ENCODE measurements at regions not wholly inside any gene's neighbourhood (a gene's known extent, or its start where the extent isn't known, plus 50 kb on each side); places are given as distances from the start of the nearest gene placed in this dataset.
"Not testable (repeated sequence)": the region's sequence is repeated elsewhere in the genome, so short reads cannot be mapped to it uniquely, and the experiment has no call there.

- Histone ChIP-seq H3K4me3 (replicated peaks in 1 of 4; ENCODE audit: control extremely low read depth in 1 of 4, insufficient read depth in 1 of 4, low read depth in 3 of 4, low read length in 4 of 4) (no peak overlapping the region), H3K27me3 (ENCODE audit: control insufficient read depth, insufficient read depth, low read length) (no peaks in the 10 kb centered on the region), H3K36me3 (ENCODE audit: control insufficient read depth, insufficient read depth, low read length) (no peaks in the 10 kb centered on the region), H4K20me1 (ENCODE audit: control insufficient read depth, extremely low read depth, insufficient read depth, low read length) (no peaks in the 10 kb centered on the region), H3K9me3 (ENCODE audit: control insufficient read depth, insufficient read depth, low read depth, low read length) (no peaks in the 10 kb centered on the region), H3K27ac (ENCODE audit: insufficient read depth, low read length) (no peak overlapping the region), H2AFZ (ENCODE audit: low read length) (no peak overlapping the region), H3K79me2 (ENCODE audit: control insufficient read depth, insufficient read depth, low read length) (no peaks in the 10 kb centered on the region), H3K4me2 (ENCODE audit: extremely low read depth, insufficient read depth, low read length) (no peak overlapping the region), H3K4me1 (ENCODE audit: control insufficient read depth, extremely low read depth, insufficient read depth, low read length) (peaks cover 3% of the 10 kb centered on the region), H3K9ac (ENCODE audit: insufficient read depth, low read length) (no peak overlapping the region)
- TF ChIP-seq EZH2 (IDR thresholded peaks at IDR 0.05; ENCODE audit: low read length, missing control alignments) = no peak
- no peak for TF ChIP-seq CTCF (conservative IDR thresholded peaks at IDR 0.05 in 1 of 2, IDR thresholded peaks at IDR 0.05 in 1 of 2; ENCODE audit: low read depth in 1 of 2, low read length in 2 of 2)
- DNase-seq (ENCODE audit: low read depth in 2 of 2) = peak; percentile 6 to 36
Measured at GRCh38 chr12:46627686-46628085, 198.1 kb downstream of the SLC38A4 start.

- H2AFZ ChIP-seq (ENCODE audit: low read length); H3K79me2 ChIP-seq (ENCODE audit: control insufficient read depth, insufficient read depth, low read length); H3K9me3 ChIP-seq (ENCODE audit: control insufficient read depth, insufficient read depth, low read depth, low read length); DNase-seq (ENCODE audit: low read depth in 2 of 2); H3K27ac ChIP-seq (ENCODE audit: insufficient read depth, low read length); H3K4me3 ChIP-seq (replicated peaks in 1 of 4; ENCODE audit: control extremely low read depth in 1 of 4, insufficient read depth in 1 of 4, low read depth in 3 of 4, low read length in 4 of 4); H3K9ac ChIP-seq (ENCODE audit: insufficient read depth, low read length); H3K27me3 ChIP-seq (ENCODE audit: control insufficient read depth, insufficient read depth, low read length); H4K20me1 ChIP-seq (ENCODE audit: control insufficient read depth, extremely low read depth, insufficient read depth, low read length); H3K36me3 ChIP-seq (ENCODE audit: control insufficient read depth, insufficient read depth, low read length); H3K4me2 ChIP-seq (ENCODE audit: extremely low read depth, insufficient read depth, low read length); H3K4me1 ChIP-seq (ENCODE audit: control insufficient read depth, extremely low read depth, insufficient read depth, low read length): not testable (repeated sequence)
Measured at GRCh38 chr12:46619474-46619873, 206.3 kb downstream of the SLC38A4 start.

GRCh38 chr12:46617737-46618136, 208.1 kb downstream of the SLC38A4 start:
- not testable (repeated sequence) for H3K4me3 ChIP-seq (replicated peaks in 1 of 4; ENCODE audit: control extremely low read depth in 1 of 4, insufficient read depth in 1 of 4, low read depth in 3 of 4, low read length in 4 of 4); DNase-seq (ENCODE audit: low read depth in 2 of 2); H3K27ac ChIP-seq (ENCODE audit: insufficient read depth, low read length); H3K36me3 ChIP-seq (ENCODE audit: control insufficient read depth, insufficient read depth, low read length); H3K9me3 ChIP-seq (ENCODE audit: control insufficient read depth, insufficient read depth, low read depth, low read length); H2AFZ ChIP-seq (ENCODE audit: low read length); H3K9ac ChIP-seq (ENCODE audit: insufficient read depth, low read length); H4K20me1 ChIP-seq (ENCODE audit: control insufficient read depth, extremely low read depth, insufficient read depth, low read length); H3K79me2 ChIP-seq (ENCODE audit: control insufficient read depth, insufficient read depth, low read length); H3K4me2 ChIP-seq (ENCODE audit: extremely low read depth, insufficient read depth, low read length); H3K4me1 ChIP-seq (ENCODE audit: control insufficient read depth, extremely low read depth, insufficient read depth, low read length); H3K27me3 ChIP-seq (ENCODE audit: control insufficient read depth, insufficient read depth, low read length)

- H3K9ac ChIP-seq (ENCODE audit: insufficient read depth, low read length) = no peak overlapping the region
- H3K4me3 ChIP-seq (replicated peaks in 1 of 4; ENCODE audit: control extremely low read depth in 1 of 4, insufficient read depth in 1 of 4, low read depth in 3 of 4, low read length in 4 of 4) = no peak overlapping the region
- H3K9me3 ChIP-seq (ENCODE audit: control insufficient read depth, insufficient read depth, low read depth, low read length) = no peaks in the 10 kb centered on the region
- DNase-seq (ENCODE audit: low read depth in 2 of 2) = peak; percentile 36 to 67
- H3K36me3 ChIP-seq (ENCODE audit: control insufficient read depth, insufficient read depth, low read length) = no peaks in the 10 kb centered on the region
- H4K20me1 ChIP-seq (ENCODE audit: control insufficient read depth, extremely low read depth, insufficient read depth, low read length) = no peaks in the 10 kb centered on the region
- peak overlapping the region; percentile 39 for H2AFZ ChIP-seq (ENCODE audit: low read length)
- no peaks in the 10 kb centered on the region for H3K27me3 ChIP-seq (ENCODE audit: control insufficient read depth, insufficient read depth, low read length)
- no peak overlapping the region for H3K4me2 ChIP-seq (ENCODE audit: extremely low read depth, insufficient read depth, low read length)
- H3K79me2 ChIP-seq (ENCODE audit: control insufficient read depth, insufficient read depth, low read length) = no peaks in the 10 kb centered on the region
- TF ChIP-seq EZH2 (IDR thresholded peaks at IDR 0.05; ENCODE audit: low read length, missing control alignments) (no peak), CTCF (conservative IDR thresholded peaks at IDR 0.05 in 1 of 2, IDR thresholded peaks at IDR 0.05 in 1 of 2; ENCODE audit: low read depth in 1 of 2, low read length in 2 of 2) (no peak)
- peak overlapping the region; percentile 31 for H3K27ac ChIP-seq (ENCODE audit: insufficient read depth, low read length)
- H3K4me1 ChIP-seq (ENCODE audit: control insufficient read depth, extremely low read depth, insufficient read depth, low read length) = no peaks in the 10 kb centered on the region
Measured at GRCh38 chr12:46617167-46617566, 208.6 kb downstream of the SLC38A4 start.
